ENCODE measurements at regions not wholly inside any gene's neighbourhood (a gene's known extent, or its start where the extent isn't known, plus 50 kb on each side); places are given as distances from the start of the nearest gene placed in this dataset.

DNA sequence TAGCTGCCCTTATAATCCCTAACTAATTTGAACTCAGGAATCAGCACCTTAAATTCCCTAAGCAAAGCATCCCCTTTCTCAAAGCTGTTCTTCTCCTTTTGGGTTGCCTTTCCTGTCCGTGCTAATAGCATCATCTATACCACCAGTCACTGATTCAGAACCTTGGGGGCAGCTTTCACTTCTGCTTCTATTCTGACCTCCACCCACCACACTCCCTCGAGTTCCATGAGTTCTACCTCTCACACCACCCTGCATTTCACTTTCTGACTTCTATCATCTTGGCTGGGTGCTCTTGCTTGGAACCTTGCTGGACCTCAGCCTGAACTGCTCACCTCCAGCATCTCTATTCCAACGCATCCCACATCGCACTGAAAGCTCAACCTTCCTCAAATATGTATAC is 55.4 kb upstream of the KCNMB2 start:
- no peak for ATAC-seq

DNA sequence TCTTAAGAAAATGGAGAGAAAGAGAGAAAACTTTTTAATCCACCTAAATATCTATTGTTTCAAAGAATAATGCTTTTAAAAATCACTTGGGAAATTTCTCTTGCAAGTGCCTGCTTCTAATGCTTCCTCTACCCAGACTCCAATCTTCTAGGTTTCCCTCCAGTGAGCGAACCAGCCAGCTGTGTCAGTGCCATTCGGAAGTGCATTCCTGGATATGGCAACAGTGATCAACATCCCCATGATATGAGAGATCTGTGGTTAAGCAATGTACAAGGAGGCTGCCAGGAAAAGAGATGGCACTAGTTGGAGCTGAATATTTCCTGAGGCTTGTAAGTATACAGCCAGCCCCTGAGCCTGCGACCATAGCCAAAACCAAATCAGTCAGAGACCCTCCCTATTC is 53.3 kb upstream of the KCNMB2 start:
- ATAC-seq: no peak

DNA sequence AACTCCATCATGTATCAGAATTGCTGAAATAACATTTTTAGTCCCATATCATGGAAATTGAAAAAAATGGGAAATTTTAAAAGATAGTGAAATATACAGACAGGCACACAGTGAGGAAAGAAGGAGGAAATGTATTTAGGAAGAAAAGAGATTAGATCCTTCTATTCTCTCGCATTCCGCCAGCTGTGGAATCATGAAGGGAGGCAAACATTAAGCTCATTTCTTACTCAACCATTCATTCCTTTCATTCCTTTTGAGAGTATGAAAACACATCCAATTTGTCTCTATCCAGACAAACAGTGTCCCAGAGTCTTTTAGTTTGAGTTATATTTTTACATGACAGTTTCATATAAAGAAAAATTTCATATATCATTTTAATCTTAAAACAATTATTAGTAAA is 52.5 kb upstream of the KCNMB2 start:
- ATAC-seq: no peak

- no peak for ATAC-seq
Measured at GRCh38 chr3:178485756-178486155, 50.5 kb upstream of the KCNMB2 start.
